HG02678 (cell line): ENCODE measurements at regions not wholly inside any gene's neighbourhood (a gene's known extent, or its start where the extent isn't known, plus 50 kb on each side); places are given as distances from the start of the nearest gene placed in this dataset.

ENCODE experiments used
- ATAC-seq: cut with Tn5 transposase; IDR thresholded peaks from one replicate; pipeline ENCODE4 v1.9.1; 2021; ENCODE audit warnings: mild to moderate bottlenecking, moderate library complexity; ENCODE audit not compliant: unreplicated experiment

DNA sequence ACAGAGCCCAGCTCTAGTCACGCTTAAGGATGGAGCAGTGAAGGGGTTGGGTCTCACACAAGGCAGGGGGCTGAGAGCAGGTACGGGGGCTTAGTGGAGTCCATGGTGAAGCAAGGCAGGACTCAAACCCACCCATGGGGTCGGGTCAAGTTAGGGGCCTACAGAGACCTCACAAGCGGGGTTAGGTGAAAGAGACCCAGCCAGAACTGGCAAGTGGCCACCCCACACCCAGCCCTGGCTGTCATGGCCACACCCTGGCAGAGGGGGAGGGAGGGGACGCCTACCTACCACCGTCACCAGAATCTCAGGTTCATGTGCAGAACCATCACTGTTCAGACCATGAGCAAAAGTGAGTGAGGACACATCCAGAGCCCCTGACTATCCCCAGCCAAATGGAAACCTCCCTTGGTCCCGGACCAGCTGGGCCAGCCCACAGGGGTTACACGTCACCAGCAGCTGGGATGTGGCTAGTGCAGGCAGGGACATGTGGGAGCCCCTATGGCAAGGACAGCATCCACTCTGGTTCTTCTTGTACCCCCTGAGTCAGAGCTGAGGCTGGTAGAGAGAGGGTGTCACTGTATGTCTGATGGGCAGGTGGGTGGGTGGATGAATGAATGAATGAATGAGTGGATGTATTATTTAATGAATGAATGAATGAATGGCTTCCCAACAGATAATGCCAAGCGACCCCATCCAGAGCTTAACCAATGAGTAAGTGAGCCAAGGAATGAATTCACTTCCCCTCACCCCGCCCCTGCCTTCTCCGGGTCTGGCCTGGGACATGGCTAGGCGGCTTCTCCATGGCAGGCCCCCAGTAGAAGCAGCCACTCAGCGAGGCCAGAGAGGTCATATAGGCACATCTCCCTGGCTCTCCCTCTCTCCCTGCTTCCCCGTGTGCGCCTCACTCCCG is 681.6 kb downstream of the TBC1D22A start:
- ATAC-seq: no peak

DNA sequence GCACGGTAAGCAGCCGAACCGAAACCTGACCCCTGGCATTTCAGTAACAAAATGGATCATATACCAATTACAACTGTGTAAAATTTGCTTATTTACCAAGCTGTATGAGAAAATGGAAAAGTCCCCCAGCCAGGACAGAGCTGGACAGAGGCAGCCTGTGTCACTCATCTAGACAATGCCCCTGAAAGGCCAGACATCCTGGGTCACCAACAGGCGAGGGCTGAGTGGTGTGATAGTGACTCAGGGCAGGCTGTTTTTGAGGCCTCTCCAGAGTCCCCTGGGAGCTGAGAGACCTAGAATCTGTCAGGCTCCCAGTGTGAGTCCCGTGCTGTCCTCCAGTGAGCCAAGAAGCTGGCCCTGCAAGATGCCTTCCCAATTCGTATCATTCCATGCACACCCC is 680.4 kb downstream of the TBC1D22A start:
- no peak for ATAC-seq

DNA sequence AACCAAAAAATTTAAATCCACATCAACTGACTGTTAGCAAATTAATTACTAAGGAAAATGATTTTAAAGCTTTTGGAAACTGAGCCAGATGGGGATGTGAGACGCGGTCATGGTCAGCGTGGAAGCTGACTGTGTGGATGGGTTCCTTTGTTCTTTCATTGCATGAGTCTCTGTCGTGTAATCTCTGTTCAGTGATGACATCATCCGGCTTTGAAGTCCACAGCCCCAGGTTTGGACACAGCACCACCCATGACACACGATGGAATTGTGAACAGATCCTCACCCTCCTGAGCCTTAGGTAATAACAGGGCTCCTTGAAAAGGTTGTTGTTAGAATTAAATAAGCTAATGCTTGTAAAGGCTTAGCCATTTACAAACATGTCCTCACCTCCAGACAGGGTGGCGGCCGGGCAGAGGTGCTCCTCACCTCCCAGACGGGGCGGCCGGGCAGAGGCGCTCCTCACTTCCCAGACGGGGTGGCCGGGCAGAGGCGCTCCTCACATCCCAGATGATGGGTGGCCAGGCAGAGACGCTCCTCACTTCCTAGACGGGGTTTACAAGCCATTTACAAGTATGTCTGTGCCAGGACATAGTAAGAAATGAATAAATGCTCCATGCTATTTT is 677.3 kb downstream of the TBC1D22A start:
- ATAC-seq: no peak

DNA sequence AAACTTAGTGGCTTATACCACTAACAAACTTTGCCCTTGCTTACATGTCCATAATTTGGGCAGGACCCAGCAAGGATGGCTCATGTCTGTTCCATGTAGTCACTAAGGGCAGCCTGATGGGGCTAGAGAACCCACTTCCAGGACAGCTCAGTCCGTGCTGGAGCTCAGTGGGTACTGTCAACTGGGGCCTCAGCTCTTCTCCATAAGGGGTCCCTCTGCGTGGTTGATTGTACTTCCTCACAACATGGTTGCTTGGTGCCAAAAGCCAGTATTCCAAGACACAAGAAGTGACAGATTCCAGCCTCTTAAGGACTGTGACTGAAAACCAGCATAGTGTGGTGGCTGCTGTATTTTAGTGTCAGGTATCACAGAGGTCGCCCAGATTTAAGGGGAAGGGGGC is 675.2 kb downstream of the TBC1D22A start:
- no peak for ATAC-seq

DNA sequence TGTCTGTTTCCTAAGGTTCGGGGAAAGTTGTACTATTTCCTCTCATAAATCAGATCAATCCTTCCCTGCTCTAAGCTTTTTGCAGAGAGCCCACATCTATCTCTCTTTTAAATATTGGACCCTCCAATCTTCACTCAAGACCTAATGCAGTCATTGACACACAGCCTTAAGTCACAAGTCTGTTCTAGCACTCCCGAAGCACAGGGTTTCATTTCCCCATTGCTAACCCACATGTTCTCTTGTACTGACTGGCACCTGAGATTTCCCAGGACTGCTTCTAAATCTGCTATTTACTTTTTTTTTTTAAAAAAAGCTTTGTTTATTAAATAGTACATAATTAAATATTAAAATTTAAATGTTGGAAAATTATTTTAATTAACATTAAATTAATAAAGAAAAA is 674.7 kb downstream of the TBC1D22A start:
- ATAC-seq: no peak

DNA sequence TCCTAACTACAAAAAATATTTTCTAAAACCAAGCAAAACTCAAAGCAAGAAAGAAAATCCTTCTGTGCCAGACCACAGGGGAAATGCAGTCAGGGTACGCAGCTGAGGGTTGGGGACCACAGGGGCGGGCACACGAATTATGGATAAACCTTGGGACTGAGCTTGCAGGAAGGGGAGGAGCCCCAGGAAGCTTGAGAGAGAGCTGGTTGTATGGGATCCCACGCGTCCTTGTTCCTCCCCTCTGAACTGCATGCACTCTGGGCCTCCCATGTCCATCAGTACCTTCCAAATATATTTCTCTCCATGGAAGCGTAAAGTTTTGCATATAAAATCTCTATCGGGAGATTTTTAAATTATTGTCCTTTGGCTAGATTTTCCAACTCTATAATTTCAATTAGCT is 673.4 kb downstream of the TBC1D22A start:
- no peak for ATAC-seq

DNA sequence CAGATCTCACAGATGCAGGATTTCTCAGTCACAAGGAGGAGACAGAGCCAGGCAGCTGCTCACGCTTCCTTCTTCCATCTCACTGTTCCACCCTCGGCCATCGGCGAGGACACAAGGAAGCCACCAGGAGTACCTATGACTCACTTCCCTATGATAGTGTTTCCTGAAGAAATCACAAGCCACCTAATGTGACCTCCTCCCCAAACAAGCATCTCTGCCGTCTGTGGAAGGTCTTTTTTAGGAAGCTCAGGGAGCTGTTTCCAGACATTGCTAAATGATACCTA is 672.7 kb downstream of the TBC1D22A start:
- no peak for ATAC-seq

DNA sequence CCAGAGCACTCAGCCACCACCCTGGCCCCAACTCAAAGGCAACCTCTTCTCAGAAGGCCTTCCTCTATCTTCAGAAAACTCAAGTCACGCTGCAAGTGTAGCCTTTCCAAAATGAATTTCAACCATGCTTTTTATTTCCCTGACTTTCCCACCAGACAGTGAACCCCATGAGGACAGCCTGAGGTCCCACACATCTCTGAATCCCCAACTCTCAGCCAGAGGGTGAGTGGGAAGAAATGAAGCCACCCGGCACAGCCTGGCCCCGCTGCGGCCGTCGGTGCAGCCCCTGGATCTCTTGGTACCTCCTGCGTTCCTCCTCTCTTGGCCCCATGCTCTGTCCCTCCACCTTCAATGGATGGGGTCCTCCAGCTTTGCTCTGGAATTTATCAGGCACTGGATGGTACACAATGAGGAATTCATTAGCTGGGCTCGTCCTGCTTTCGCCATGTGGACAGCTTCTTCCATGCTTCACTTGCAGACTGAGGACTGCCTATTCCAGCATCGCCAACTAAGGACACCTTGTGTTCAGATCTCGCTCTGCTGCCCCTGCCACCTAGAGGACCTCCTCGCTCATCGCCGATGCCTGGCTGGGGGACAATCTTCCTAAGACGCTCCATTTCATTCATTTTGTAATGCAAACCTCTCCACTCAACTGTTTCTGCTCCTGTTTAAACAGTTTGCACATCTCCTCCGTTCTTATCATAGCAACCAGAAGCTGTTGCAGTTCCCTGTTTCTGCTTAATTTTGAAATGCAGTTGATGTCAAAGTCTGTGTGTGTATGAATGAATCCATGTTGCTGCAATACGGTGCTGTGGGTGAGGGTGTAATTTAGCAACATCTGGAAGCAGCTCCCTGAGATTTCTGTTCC is 672.1 kb downstream of the TBC1D22A start:
- ATAC-seq: no peak

DNA sequence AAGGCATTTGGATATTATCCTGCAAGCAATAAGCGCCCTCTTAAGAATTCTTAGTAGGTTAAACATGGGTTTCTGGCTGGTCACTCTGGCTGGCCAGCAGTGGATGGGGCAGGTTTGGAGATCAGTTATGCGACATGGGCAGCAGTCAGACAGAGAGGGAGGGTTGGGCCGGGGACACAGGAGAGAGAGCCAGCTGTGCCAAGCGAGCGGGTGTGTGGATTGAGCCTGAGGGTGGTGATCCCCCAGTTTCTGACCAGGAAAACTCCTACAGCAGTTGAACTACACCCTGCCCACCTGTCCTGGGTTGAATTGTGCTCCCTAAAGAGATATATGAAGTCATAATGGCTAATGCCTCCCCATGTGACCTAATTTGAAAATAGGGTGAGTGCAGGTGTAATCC is 671.2 kb downstream of the TBC1D22A start:
- ATAC-seq: no peak

DNA sequence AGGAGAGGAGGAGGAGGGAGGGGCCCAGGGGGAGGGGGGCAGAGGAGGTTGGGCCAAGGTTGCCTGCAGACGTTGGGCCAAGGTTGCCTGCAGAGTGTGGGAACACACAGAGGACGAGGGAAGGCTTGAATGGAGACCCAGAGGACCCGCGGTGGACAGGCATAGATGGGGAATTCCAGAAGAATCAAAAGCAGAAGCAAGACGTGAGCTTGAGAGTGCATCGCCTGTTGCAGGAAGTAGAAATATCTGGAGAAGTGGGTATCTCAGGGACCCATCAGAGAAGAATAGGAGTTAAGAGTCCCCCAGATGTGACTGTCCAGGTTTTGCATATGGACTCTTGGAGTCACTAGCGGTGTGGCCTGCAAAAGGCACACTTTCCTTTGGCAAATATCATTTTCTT is 670.2 kb downstream of the TBC1D22A start:
- no peak for ATAC-seq

DNA sequence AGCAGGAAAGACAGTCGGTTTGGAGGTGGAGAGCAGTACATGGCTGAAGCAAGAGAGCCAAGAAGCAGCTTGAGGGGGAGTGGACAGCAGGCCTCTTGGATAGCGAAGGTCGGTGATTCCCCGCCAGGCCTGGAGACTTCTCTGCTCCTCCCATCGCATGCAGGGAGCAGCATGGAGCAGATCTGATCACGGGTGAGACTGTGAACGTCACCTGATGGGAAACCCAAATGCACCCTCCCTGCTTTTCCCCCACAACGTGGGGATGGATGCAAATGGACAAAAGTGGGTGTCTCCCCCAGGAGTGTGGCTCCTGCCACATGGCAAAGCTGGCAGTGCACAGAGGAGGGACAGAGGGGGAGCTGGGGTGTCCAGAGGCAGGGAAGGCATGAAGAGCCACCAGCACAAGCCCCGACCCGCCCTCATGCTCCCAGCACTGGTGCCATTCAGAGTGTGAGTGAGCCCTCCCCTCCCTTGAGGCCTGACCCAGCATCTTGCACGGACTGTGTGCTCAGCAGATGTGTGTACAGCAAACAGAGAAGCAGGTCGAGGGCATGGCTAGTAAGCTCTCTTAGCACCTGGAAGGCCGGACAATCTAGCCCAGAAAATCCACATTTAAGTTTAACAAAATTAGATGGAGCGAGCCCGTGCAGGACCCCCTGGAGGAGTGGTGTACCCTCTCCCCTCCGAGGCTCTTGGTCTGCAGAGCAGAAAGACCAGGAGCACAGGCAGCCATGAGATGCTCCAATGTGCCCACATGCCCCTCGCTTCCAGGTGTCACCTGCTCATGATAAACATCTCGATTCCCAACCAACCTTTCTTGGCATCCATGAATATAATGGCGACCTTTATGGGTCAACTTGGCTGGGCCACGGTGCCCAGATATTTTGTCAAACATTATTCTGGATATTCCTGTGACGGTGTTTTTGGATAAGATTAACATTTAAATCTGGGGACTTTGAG is 661.7 kb downstream of the TBC1D22A start:
- ATAC-seq: no peak

DNA sequence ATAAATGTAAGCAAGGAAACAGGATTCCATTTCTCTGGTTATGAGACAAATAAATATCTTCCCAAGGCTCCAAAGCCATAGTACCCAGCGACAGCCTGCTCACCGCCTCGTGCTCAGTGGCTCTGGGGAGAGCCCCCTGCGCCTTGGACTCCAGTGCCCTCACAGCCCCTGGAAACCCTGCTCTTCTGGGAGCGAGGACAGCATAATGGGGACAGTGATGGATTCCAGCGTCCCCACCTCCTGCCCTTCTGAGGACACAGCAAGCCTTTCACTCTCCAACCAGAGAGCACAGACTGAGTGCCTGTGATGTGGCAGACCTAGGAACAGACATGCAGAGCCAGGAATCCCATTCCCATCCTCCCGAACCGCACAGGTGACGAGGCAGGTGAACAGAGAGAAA is 660.8 kb downstream of the TBC1D22A start:
- no peak for ATAC-seq

DNA sequence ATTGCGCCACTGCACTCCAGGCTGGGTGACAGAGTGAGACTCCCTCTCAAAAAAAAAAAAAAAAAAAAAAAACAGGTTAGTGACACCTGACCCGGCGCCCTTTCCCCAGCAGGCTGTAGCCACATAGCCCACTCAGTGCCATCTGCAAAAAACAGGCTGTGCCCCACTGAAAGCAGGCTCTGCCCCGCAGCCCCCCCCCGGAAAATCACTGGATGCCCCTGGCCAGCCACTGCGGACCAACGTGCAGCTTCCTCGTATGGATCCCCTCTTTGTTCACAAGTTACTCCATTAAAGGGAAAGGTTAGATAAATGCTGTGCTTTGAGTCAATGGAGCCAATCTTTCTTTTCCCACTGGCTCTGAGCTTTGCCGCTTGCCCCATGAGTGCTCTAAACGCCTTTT is 660.3 kb downstream of the TBC1D22A start:
- no peak for ATAC-seq

DNA sequence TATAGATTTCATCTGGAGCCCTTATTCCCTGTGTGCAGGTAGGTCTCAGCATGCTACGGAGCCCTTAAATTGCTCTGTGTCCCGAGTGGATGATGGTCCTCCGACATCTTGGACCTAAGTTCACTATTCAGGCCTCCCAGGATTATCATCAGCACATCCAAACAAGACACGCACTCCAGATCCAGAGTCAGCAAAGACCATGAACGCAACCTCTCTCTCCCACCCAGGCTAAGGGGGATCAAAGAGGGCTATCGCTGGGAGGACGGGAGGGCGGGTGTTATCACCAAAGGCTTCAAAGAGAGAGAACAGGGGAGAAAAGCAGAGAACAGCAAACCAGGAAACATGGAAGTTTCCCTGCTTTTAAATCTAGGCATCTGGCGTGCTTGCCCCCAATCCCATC is 659.4 kb downstream of the TBC1D22A start:
- ATAC-seq: no peak

DNA sequence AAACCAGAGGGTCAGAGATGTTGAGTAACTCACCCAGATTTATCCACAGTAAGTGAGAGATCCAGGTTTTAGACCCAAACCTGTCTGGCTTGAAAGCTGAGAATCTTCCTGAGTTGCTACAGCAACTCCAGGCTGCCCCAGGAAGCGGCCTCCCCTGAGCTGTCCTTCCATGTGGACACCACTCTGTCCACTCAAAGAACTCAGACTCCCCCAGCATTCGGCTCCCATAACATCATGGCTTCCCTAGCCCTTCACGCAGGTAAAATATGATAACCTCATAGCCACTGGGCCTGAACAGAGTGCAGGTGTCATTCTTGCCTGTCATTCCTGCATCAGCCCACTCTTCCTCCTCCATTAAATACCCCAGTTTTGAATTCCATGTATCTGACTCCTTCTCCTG is 657.8 kb downstream of the TBC1D22A start:
- no peak for ATAC-seq

DNA sequence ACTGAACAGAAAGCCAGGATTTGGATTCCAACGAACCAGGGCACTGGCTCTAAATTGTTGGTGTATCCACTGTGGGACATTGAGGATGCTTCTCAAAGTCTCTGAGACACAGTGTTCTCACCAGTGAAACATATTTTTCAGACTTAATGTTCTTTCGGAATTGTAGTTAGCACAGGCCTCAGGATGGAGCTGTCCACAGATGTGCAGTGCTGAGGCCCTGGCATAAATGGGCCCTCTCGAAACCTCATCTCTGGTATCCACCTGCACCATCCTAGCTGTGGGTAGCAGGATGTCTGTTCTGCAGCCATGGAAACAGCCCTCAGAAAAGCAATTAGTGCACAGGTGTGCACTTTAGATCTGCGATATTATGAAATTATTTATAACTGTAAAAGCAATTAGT is 656.8 kb downstream of the TBC1D22A start:
- ATAC-seq: no peak

DNA sequence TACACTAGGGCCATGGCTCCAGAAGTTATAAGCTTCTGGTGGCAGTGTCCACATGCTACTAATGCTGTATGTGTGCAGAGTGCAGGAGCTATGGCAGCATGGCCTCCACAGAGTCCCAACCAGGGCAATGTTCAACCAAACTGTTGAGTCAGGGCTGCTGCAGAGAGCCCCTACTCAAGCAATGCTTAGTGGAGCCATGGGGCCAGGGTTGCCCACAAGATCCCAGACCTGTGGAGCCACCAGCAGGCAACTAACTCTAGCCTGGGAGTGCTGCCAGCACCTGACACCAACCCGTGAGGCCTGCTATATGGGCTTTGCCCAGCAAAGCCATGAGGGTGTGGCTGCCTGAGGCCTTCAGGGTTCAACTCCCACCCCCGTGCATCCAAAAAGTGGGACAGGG is 655.2 kb downstream of the TBC1D22A start:
- no peak for ATAC-seq

DNA sequence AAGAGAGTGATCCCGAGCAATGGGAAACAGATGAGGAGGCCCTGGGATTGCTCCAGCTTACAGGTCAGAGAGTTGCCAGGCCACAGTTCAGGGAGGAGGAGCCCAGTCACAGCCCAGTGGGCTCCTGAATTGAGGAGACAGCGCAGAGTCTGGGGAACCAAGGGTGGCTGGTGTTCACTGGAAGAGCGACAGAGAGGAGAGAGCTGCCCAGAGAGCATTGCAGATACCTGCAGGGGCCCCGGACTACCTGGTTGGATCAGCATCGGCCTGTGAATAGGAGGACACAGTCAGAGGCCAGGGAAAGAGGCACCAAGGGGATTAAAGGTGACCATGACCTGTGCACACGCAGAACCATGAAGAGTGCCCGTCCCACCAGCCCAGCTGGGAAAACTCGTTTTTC is 648.6 kb downstream of the TBC1D22A start:
- no peak for ATAC-seq

DNA sequence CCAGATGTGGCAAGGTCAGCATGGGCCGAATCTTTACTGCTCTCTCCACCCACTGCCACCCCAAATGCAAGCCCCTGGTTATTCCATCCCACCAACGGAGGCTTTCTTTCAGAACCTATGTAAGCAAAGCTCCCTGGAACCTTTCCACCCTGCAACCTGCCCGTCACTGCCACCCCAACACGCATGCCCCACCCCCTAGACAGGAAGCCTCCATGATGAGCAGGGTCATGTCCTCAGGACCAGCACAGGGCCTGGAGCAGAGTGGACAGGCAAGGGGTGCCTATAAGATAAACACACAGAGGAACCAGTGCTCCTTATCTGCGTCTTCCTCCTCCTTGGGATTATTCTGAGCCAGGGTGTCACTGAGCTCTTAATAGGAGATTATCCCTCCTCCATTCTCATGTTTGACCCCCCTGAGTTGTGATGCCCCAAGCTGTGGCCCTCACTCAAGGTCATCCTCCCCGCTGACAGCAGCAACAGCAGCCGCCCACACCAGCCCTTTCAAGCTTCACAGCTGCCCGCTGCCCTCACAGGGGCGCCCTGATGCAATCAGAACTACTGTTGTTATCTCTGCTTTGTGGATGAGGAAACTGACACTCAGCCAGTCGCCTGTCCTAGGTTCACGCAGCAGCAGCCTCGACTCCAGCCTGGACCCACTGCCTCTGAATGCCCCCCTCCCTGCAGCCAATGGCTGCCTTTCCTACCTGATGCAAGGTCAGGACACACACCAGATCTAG is 647.3 kb downstream of the TBC1D22A start:
- no peak for ATAC-seq

DNA sequence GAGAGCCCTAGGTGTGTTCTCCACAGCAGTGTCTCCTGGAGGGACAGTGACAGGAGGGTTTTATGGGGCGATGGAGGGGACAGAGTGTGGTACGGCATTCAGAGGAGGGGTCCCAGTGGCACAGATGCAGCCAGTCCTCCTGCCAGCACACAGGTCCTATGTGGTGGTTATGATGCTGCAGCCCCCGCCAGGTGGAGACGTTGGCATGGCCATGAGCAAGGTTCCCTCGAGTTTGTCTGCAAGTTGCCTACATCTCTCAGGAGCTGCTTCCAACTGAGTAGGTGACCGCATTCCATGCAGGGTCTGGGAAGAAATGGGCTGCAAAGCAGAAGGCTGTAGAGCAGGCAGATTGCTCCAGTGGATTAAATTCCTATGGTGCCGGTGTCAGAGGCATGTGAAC is 646.0 kb downstream of the TBC1D22A start:
- no peak for ATAC-seq
